K562 (cell line): ENCODE measurements at regions not wholly inside any gene's neighbourhood (a gene's known extent, or its start where the extent isn't known, plus 50 kb on each side); places are given as distances from the start of the nearest gene placed in this dataset.

Experiments
- ATAC-seq: fragments of 200-7000 bp; cut with Tn5 transposase; 3 replicates; pipeline ENCODE4 v1.9.1; 2020; ENCODE audit warnings: moderate library complexity
- BruUV-seq: library from RNA; stranded (reverse); fragments of 400-500 nt; replicated peaks from 2 replicates; lab custom pipeline; 2021; lab: Mats Ljungman, UMichigan
- CTCF ChIA-PET: fragments of 300-600 bp; formaldehyde crosslinking; extraction: SDS; loops from one replicate; lab custom pipeline; 2021; ENCODE audit warnings: low intra/inter-chr PET ratio; lab: Yijun Ruan, JAX
- POLR2A ChIA-PET: fragments of 300-600, 350-650 bp; sonication (Branson Sonifier 250); formaldehyde crosslinking; extraction: SDS; loops from one replicate; lab custom pipeline; 2021; ENCODE audit warnings: antibody characterized with exemption, inconsistent platforms; lab: Yijun Ruan, JAX
- DNase-seq, 4 experiments: peaks; one replicate each; pipeline versions ENCODE4 v3.0.0 to v3.0.0-alpha.2; 2011 to 2018; ENCODE audit warnings: low spot score in 3 of 4, mixed read lengths in 3 of 4; ENCODE audit errors: extremely low read depth in 1 of 4
- FAIRE-seq: peaks from 2 replicates; lab custom pipeline; 2011; peaks lifted over from hg19 to GRCh38; lab: Jason Lieb, UNC
- H2AFZ ChIP-seq: 2 replicates; pipeline ENCODE4 v1.6.0; 2011; ENCODE audit warnings: low read depth, low read length, control low read depth, inconsistent platforms
- H3K27ac ChIP-seq: fragments of 200-600 bp; 3 replicates; pipeline ENCODE4 v1.8.0; 2011; ENCODE audit warnings: low read depth, mild to moderate bottlenecking, control low read depth, inconsistent platforms, low read length, moderate library complexity, mixed read lengths; ENCODE audit errors: extremely low read depth
- H3K27me3 ChIP-seq, 2 experiments: fragments of 300-600 bp in 1 of 2; 2 replicates in 1 of 2; 3 replicates in 1 of 2; pipeline versions ENCODE4 v1.6.0 to v1.8.0; 2011; ENCODE audit warnings: inconsistent platforms in 2 of 2, low read length in 2 of 2, mild to moderate bottlenecking in 1 of 2, mixed read lengths in 1 of 2, moderate library complexity in 1 of 2; ENCODE audit not compliant: control insufficient read depth in 2 of 2, insufficient read depth in 2 of 2
- H3K36me3 ChIP-seq: fragments of 300-600 bp; 3 replicates; pipeline ENCODE4 v1.8.0; 2011; ENCODE audit warnings: mild to moderate bottlenecking, low read length, inconsistent platforms; ENCODE audit not compliant: control insufficient read depth, insufficient read depth
- H3K4me1 ChIP-seq, 2 experiments: fragments of 200-600 bp in 1 of 2; replicated peaks in 1 of 2; 2 replicates in 1 of 2; 3 replicates in 1 of 2; pipeline versions ENCODE4 v1.5.1 to v1.8.0; 2011; ENCODE audit warnings: inconsistent platforms in 2 of 2, low read length in 2 of 2, mild to moderate bottlenecking in 1 of 2, mixed read lengths in 1 of 2, moderate library complexity in 1 of 2; ENCODE audit not compliant: control insufficient read depth in 2 of 2, insufficient read depth in 2 of 2
- H3K4me2 ChIP-seq: 2 replicates; pipeline ENCODE4 v1.6.1; 2011; ENCODE audit warnings: low read length, control low read depth, inconsistent platforms, mixed read lengths; ENCODE audit not compliant: insufficient read depth
- H3K4me3 ChIP-seq: fragments of 200-600 bp; sonication (generic), shearing (Covaris generic); 2 replicates; pipeline ENCODE4 v1.5.1; 2016; ENCODE audit warnings: control low read depth, inconsistent platforms
- H3K79me2 ChIP-seq: fragments of 200-600 bp; 3 replicates; pipeline ENCODE4 v1.8.0; 2011; ENCODE audit warnings: low read length, inconsistent platforms; ENCODE audit not compliant: control insufficient read depth, insufficient read depth
- H3K9ac ChIP-seq, 2 experiments: 2 replicates each; pipeline versions ENCODE4 v1.6.0 to v1.6.1; 2011; ENCODE audit warnings: low read depth in 2 of 2, low read length in 2 of 2, control low read depth in 1 of 2, inconsistent platforms in 1 of 2, mild to moderate bottlenecking in 1 of 2, mixed read lengths in 1 of 2; ENCODE audit not compliant: insufficient read depth in 1 of 2
- H3K9me1 ChIP-seq: one replicate; pipeline ENCODE4 v1.6.0; 2011; ENCODE audit warnings: inconsistent platforms, mild to moderate bottlenecking, low read length, moderate library complexity; ENCODE audit not compliant: control insufficient read depth, insufficient read depth
- H3K9me3 ChIP-seq: replicated peaks from 2 replicates; pipeline ENCODE4 v1.5.1; 2011; ENCODE audit warnings: low read depth, low read length, inconsistent platforms; ENCODE audit not compliant: control insufficient read depth, insufficient read depth
- H4K20me1 ChIP-seq: replicated peaks from 2 replicates; pipeline ENCODE4 v1.6.1; 2011; ENCODE audit warnings: low read length, inconsistent platforms, mixed read lengths; ENCODE audit not compliant: control insufficient read depth, insufficient read depth
- ATF1 ChIP-seq, 2 experiments: fragments of 450-650 bp in 1 of 2; IDR thresholded peaks; 2 replicates each; pipeline ENCODE4 v1.6.1; 2016; ENCODE audit warnings: missing compliant biosample characterization in 1 of 2, missing genetic modification characterization in 1 of 2
- BRF1 ChIP-seq: IDR thresholded peaks from 3 replicates; pipeline ENCODE4 v1.6.1; 2011; ENCODE audit warnings: borderline replicate concordance, mild to moderate bottlenecking; ENCODE audit not compliant: insufficient read length; ENCODE audit errors: extremely low read depth
- CEBPG ChIP-seq, 3 experiments: fragments of 200-800 bp in 1 of 3; sonication (Bioruptor generic) in 1 of 3; sonication (generic) in 1 of 3; formaldehyde crosslinking in 1 of 3; IDR thresholded peaks in 2 of 3; conservative IDR thresholded peaks in 1 of 3; 2 replicates each; pipeline versions ENCODE4 v1.6.1 to v1.8.0; 2016 to 2022; ENCODE audit warnings: missing compliant biosample characterization in 2 of 3, missing genetic modification characterization in 2 of 3, mild to moderate bottlenecking in 1 of 3, missing genetic modification reagents in 1 of 3
- LARP7 ChIP-seq: fragments of 450-650 bp; IDR thresholded peaks from 2 replicates; pipeline ENCODE4 v1.6.1; 2016
- MECOM ChIP-seq: fragments of 250-450 bp; sonication (Bioruptor Pico); IDR thresholded peaks from 2 replicates; pipeline ENCODE4 v1.8.0; 2022; ENCODE audit warnings: inconsistent platforms
- MLLT1 ChIP-seq, 2 experiments: fragments of 450-650 bp; IDR thresholded peaks; 2 replicates each; pipeline ENCODE4 v1.6.1; 2016
- PHTF2 ChIP-seq: fragments of 250-450 bp; sonication (Bioruptor Pico); IDR thresholded peaks from 2 replicates; pipeline ENCODE4 v1.5.0; 2021; ENCODE audit warnings: mild to moderate bottlenecking
- WGBS: fragments of 100-300 bp; shearing (Covaris generic); methylation state at CpG from one replicate; pipeline ENCODE4 v1.1.6; 2016; ENCODE audit warnings: low coverage, mixed read lengths; ENCODE audit not compliant: insufficient coverage; ENCODE audit errors: missing lambda C conversion rate; 5-methylcytosine and 5-hydroxymethylcytosine counted together
- in situ Hi-C: fragments of 300-500 bp; cut with MboI; formaldehyde crosslinking; loops from 4 replicates; pipeline ENCODE4 v1.15.0; 2018; ENCODE audit warnings: inconsistent platforms, mixed read lengths
- intact Hi-C: fragments of 100-400 bp; cut with micrococcal nuclease; formaldehyde crosslinking; loops from 2 replicates; pipeline ENCODE4 v1.14.2; 2022
- TF ChIP-seq, protein P1 (sequence below): fragments of 250-450 bp; sonication (Bioruptor Pico); IDR thresholded peaks from 2 replicates; pipeline ENCODE4 v1.5.0; 2020; ENCODE audit warnings: mild to moderate bottlenecking, borderline replicate concordance
- TF ChIP-seq, protein P2 (sequence below): sonication (generic); formaldehyde crosslinking; IDR thresholded peaks from 2 replicates; pipeline ENCODE4 v1.8.0; 2023; ENCODE audit warnings: missing genetic modification reagents, mild to moderate bottlenecking, borderline replicate concordance

- no peaks in the 10 kb centered on the region for H3K9me1 ChIP-seq
- H3K9me3 ChIP-seq, result no peaks in the 10 kb centered on the region
- H3K36me3 ChIP-seq, result no peaks in the 10 kb centered on the region
- no peaks in the 10 kb centered on the region for H3K79me2 ChIP-seq
- H3K4me2 ChIP-seq, result no peak overlapping the region
- no peak overlapping the region for H3K27ac ChIP-seq
- no peak for FAIRE-seq
- WGBS, result 11% methylated on average over 6 of the region's 6 CpGs
- in situ Hi-C loops, result no loop called here
- BruUV-seq, result no TSS peak
- no peak overlapping the region for H3K4me3 ChIP-seq
- no peaks in the 10 kb centered on the region; a peak in 1 of 5 replicates for H3K27me3 ChIP-seq
- CTCF ChIA-PET, result no interaction called here
- H4K20me1 ChIP-seq, result no peaks in the 10 kb centered on the region; the same call in 1 of the 2 replicates
- no peaks in the 10 kb centered on the region for H3K4me1 ChIP-seq
- H3K9ac ChIP-seq, result no peak overlapping the region
- no peak; the same call in 2 of the 3 replicates for ATAC-seq
- POLR2A ChIA-PET, result no interaction called here
- intact Hi-C loops, result no loop called here
- no peak overlapping the region for H2AFZ ChIP-seq
- DNase-seq, result peak in 3 of 4 experiments; percentile 9 to 23 (median 16)
- TF ChIP-seq, protein P1, sequence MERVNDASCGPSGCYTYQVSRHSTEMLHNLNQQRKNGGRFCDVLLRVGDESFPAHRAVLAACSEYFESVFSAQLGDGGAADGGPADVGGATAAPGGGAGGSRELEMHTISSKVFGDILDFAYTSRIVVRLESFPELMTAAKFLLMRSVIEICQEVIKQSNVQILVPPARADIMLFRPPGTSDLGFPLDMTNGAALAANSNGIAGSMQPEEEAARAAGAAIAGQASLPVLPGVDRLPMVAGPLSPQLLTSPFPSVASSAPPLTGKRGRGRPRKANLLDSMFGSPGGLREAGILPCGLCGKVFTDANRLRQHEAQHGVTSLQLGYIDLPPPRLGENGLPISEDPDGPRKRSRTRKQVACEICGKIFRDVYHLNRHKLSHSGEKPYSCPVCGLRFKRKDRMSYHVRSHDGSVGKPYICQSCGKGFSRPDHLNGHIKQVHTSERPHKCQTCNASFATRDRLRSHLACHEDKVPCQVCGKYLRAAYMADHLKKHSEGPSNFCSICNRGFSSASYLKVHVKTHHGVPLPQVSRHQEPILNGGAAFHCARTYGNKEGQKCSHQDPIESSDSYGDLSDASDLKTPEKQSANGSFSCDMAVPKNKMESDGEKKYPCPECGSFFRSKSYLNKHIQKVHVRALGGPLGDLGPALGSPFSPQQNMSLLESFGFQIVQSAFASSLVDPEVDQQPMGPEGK (CRISPR knock-in tag), result no peak
- TF ChIP-seq CEBPG (CRISPR knock-in tag; IDR thresholded peaks at IDR 0.05) (no peak), CEBPG (tag; conservative IDR thresholded peaks at IDR 0.05 in 1 of 2, IDR thresholded peaks at IDR 0.05 in 1 of 2) (peak; percentile 29 to 41; a peak in 2 of 4 replicates), MECOM (CRISPR knock-in tag) (no peak), LARP7 (no peak), ATF1 (CRISPR knock-in tag; IDR thresholded peaks at IDR 0.05) (no peak), ATF1 (tag; IDR thresholded peaks at IDR 0.05) (peak; percentile 77), MLLT1 (IDR thresholded peaks at IDR 0.05) (no peak), PHTF2 (CRISPR knock-in tag) (no peak), BRF1 (no peak)
- TF ChIP-seq, protein P2, sequence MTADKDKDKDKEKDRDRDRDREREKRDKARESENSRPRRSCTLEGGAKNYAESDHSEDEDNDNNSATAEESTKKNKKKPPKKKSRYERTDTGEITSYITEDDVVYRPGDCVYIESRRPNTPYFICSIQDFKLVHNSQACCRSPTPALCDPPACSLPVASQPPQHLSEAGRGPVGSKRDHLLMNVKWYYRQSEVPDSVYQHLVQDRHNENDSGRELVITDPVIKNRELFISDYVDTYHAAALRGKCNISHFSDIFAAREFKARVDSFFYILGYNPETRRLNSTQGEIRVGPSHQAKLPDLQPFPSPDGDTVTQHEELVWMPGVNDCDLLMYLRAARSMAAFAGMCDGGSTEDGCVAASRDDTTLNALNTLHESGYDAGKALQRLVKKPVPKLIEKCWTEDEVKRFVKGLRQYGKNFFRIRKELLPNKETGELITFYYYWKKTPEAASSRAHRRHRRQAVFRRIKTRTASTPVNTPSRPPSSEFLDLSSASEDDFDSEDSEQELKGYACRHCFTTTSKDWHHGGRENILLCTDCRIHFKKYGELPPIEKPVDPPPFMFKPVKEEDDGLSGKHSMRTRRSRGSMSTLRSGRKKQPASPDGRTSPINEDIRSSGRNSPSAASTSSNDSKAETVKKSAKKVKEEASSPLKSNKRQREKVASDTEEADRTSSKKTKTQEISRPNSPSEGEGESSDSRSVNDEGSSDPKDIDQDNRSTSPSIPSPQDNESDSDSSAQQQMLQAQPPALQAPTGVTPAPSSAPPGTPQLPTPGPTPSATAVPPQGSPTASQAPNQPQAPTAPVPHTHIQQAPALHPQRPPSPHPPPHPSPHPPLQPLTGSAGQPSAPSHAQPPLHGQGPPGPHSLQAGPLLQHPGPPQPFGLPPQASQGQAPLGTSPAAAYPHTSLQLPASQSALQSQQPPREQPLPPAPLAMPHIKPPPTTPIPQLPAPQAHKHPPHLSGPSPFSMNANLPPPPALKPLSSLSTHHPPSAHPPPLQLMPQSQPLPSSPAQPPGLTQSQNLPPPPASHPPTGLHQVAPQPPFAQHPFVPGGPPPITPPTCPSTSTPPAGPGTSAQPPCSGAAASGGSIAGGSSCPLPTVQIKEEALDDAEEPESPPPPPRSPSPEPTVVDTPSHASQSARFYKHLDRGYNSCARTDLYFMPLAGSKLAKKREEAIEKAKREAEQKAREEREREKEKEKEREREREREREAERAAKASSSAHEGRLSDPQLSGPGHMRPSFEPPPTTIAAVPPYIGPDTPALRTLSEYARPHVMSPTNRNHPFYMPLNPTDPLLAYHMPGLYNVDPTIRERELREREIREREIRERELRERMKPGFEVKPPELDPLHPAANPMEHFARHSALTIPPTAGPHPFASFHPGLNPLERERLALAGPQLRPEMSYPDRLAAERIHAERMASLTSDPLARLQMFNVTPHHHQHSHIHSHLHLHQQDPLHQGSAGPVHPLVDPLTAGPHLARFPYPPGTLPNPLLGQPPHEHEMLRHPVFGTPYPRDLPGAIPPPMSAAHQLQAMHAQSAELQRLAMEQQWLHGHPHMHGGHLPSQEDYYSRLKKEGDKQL, result no peak
These were observed 369.3 kb downstream of the FBXW7 start for GRCh38 chr4:152166567-152166966.
